Endothelial cell of umbilical vein (primary cell): ENCODE measurements at regions not wholly inside any gene's neighbourhood (a gene's known extent, or its start where the extent isn't known, plus 50 kb on each side); places are given as distances from the start of the nearest gene placed in this dataset.

ENCODE experiments used
- CTCF ChIP-seq, 2 donors: IDR thresholded peaks; 1 replicate in 1 of 2; 2 replicates in 1 of 2; pipeline ENCODE4 v1.5.1; 2011; ENCODE audit warnings: low read length in 2 of 2, mild to moderate bottlenecking in 2 of 2, moderate library complexity in 2 of 2, control low read depth in 1 of 2, inconsistent platforms in 1 of 2, low read depth in 1 of 2; ENCODE audit not compliant: insufficient read depth in 1 of 2; ENCODE audit errors: extremely low read depth in 1 of 2
- EZH2 ChIP-seq: IDR thresholded peaks from 2 replicates; pipeline ENCODE4 v1.6.1; 2012; ENCODE audit warnings: borderline replicate concordance, low read depth, mild to moderate bottlenecking, moderate library complexity, low read length, inconsistent platforms; ENCODE audit not compliant: severe bottlenecking
- GATA2 ChIP-seq: IDR thresholded peaks from 2 replicates; pipeline ENCODE4 v1.7.0; 2011; ENCODE audit warnings: low read depth, mild to moderate bottlenecking, moderate library complexity, mixed read lengths, low read length; ENCODE audit not compliant: insufficient read length, insufficient read depth
- JUN ChIP-seq: IDR thresholded peaks from 2 replicates; pipeline ENCODE4 v1.6.1; 2011; ENCODE audit warnings: borderline replicate concordance, low read depth; ENCODE audit not compliant: insufficient read length, insufficient read depth
- MAX ChIP-seq: IDR thresholded peaks from 2 replicates; pipeline ENCODE4 v1.6.1; 2011; ENCODE audit not compliant: insufficient read depth, insufficient read length
- MYC ChIP-seq: IDR thresholded peaks from one replicate; pipeline ENCODE4 v1.6.1; 2011; ENCODE audit warnings: mild to moderate bottlenecking, low read depth, low read length
- POLR2A ChIP-seq: IDR thresholded peaks from 2 replicates; pipeline ENCODE4 v1.6.1; 2012; ENCODE audit warnings: low read depth, mild to moderate bottlenecking, control low read depth, low read length
- POLR2AphosphoS5 ChIP-seq: IDR thresholded peaks from 2 replicates; pipeline ENCODE4 v1.6.1; 2012; ENCODE audit warnings: low read depth, mild to moderate bottlenecking, control low read depth, low read length, moderate library complexity; ENCODE audit not compliant: insufficient read depth

- TF ChIP-seq POLR2A (no peak), CTCF (IDR thresholded peaks at IDR 0.05; ENCODE audit: extremely low read depth in 1 of 2, insufficient read depth in 1 of 2, low read depth in 1 of 2, low read length in 2 of 2) (no peak), EZH2 (no peak), JUN (no peak), POLR2AphosphoS5 (no peak), MYC (no peak), MAX (no peak), GATA2 (no peak)
Observed at GRCh38 chr13:50730496-50731351, 112.8 kb downstream of the DLEU7 start.
